Uterus (tissue), 3 donors: ENCODE measurements at regions not wholly inside any gene's neighbourhood (a gene's known extent, or its start where the extent isn't known, plus 50 kb on each side); places are given as distances from the start of the nearest gene placed in this dataset.

Experiments
- DNase-seq, 2 donors: peaks; one replicate each; pipeline ENCODE4 v3.0.0-alpha.2; 2019 to 2020
- H3K27ac ChIP-seq, 2 donors: fragments of 200-600 bp; sonication (generic); 1 replicate in 1 of 2; 2 replicates in 1 of 2; pipeline ENCODE4 v1.5.1; 2016 to 2018
- H3K27me3 ChIP-seq, 2 donors: fragments of 200-600 bp; sonication (generic); one replicate each; pipeline ENCODE4 v1.5.1; 2018 to 2019; ENCODE audit warnings: control low read depth in 1 of 2
- H3K36me3 ChIP-seq, 2 donors: fragments of 200-600 bp; sonication (generic); one replicate each; pipeline ENCODE4 v1.5.1; 2019; ENCODE audit warnings: control low read depth in 1 of 2
- H3K4me1 ChIP-seq, 2 donors: fragments of 200-600 bp; sonication (generic); one replicate each; pipeline ENCODE4 v1.5.1; 2018 to 2019; ENCODE audit warnings: control low read depth in 1 of 2
- H3K4me3 ChIP-seq, 2 donors: fragments of 200-600 bp; sonication (generic); 1 replicate in 1 of 2; 2 replicates in 1 of 2; pipeline ENCODE4 v1.5.1; 2018 to 2019; ENCODE audit warnings: mild to moderate bottlenecking in 1 of 2
- H3K9me3 ChIP-seq, 2 donors: fragments of 200-600 bp; sonication (generic); one replicate each; pipeline ENCODE4 v1.5.1; 2019; ENCODE audit warnings: control low read depth in 1 of 2
- CTCF ChIP-seq, 4 experiments: fragments of 200-600 bp in 2 of 4; fragments of 450-650 bp in 2 of 4; sonication (generic) in 2 of 4; IDR thresholded peaks; one replicate each; pipeline ENCODE4 v1.5.1; 2016 to 2019; ENCODE audit warnings: antibody characterized with exemption in 4 of 4, mild to moderate bottlenecking in 2 of 4, moderate library complexity in 1 of 4
- POLR2A ChIP-seq, 2 donors: fragments of 450-650 bp; IDR thresholded peaks; one replicate each; pipeline ENCODE4 v1.6.1; 2016; ENCODE audit warnings: antibody characterized with exemption in 2 of 2, mild to moderate bottlenecking in 1 of 2, moderate library complexity in 1 of 2
- intact Hi-C: fragments of 100-400 bp; cut with DNase I; formaldehyde crosslinking; loops from one replicate; pipeline ENCODE4 v1.15.1; 2023; ENCODE audit warnings: low total_unique reads
- donor health status: DM: yes; HTN: yes; CAD: no.

DNA sequence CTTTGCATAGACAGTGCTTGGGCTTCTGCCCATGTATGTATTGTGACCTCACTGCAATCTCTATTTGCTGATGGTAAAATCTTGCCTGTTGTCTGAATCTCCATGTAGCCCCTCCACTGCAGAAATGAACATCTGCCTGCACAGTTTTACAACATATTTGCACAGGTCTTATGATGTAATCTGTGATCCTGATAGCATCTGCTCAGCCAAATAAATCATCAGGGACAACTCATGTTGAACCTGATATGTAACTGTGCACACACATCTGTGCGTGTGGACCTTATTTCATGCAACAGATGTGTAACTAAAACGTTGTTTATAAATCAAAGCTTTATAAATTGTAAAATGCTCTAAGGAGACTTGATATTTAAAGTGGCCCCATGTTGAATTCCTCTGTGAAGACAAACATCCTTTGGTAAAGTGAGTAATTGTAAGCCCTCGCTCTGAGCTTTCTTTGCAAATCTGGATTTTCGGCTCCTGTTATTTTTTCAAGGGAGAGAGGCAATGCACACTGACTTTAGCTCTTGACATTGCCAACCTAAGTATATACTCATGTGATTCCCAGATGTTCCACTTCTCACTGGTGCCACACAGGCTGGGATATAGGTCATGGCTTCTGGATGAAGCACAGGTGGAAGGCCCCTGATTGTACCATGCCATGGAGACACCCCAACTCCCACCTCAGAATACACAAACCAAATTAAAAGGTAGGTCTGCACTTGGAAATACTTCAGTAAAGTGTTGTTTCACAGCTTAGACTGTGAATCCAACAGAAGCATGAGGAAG, 371.3 kb downstream of the GRIN2B start:
- H3K9me3 ChIP-seq, result no peaks in the 10 kb centered on the region
- no peaks in the 10 kb centered on the region for H3K27me3 ChIP-seq
- DNase-seq, result no peak
- TF ChIP-seq CTCF (IDR thresholded peaks at IDR 0.05), result no peak
- TF ChIP-seq POLR2A (IDR thresholded peaks at IDR 0.05), result no peak
- H3K36me3 ChIP-seq, result no peaks in the 10 kb centered on the region
- intact Hi-C loops, result no loop called here
- no peak overlapping the region for H3K27ac ChIP-seq
- no peaks in the 10 kb centered on the region for H3K4me1 ChIP-seq
- no peak overlapping the region for H3K4me3 ChIP-seq

GRCh38 chr12:13606290-13606689, 375.1 kb downstream of the GRIN2B start:
- no peak overlapping the region for H3K4me3 ChIP-seq
- TF ChIP-seq POLR2A (IDR thresholded peaks at IDR 0.05), result no peak
- no peak for TF ChIP-seq CTCF (IDR thresholded peaks at IDR 0.05)
- H3K36me3 ChIP-seq, result no peaks in the 10 kb centered on the region
- no peaks in the 10 kb centered on the region for H3K9me3 ChIP-seq
- no peak for DNase-seq
- intact Hi-C loops, result no loop called here
- H3K27ac ChIP-seq, result no peak overlapping the region
- no peaks in the 10 kb centered on the region for H3K27me3 ChIP-seq
- no peaks in the 10 kb centered on the region for H3K4me1 ChIP-seq

GRCh38 chr12:13603953-13604352, 377.4 kb downstream of the GRIN2B start:
- DNase-seq, result no peak
- H3K27me3 ChIP-seq, result no peaks in the 10 kb centered on the region
- H3K9me3 ChIP-seq, result no peaks in the 10 kb centered on the region
- no peak for TF ChIP-seq POLR2A (IDR thresholded peaks at IDR 0.05)
- TF ChIP-seq CTCF (IDR thresholded peaks at IDR 0.05), result no peak
- intact Hi-C loops, result no loop called here
- H3K27ac ChIP-seq, result no peak overlapping the region
- H3K36me3 ChIP-seq, result no peaks in the 10 kb centered on the region
- H3K4me3 ChIP-seq, result no peak overlapping the region
- no peaks in the 10 kb centered on the region for H3K4me1 ChIP-seq

GRCh38 chr12:13602172-13602571, 379.2 kb downstream of the GRIN2B start:
- intact Hi-C loops, result no loop called here
- Histone ChIP-seq H3K36me3 (no peaks in the 10 kb centered on the region), H3K27me3 (no peaks in the 10 kb centered on the region), H3K27ac (no peak overlapping the region), H3K4me1 (no peaks in the 10 kb centered on the region), H3K9me3 (no peaks in the 10 kb centered on the region), H3K4me3 (no peak overlapping the region)
- no peak for TF ChIP-seq CTCF (IDR thresholded peaks at IDR 0.05)
- no peak for TF ChIP-seq POLR2A (IDR thresholded peaks at IDR 0.05)
- no peak for DNase-seq

- DNase-seq, result no peak
- Histone ChIP-seq H3K36me3 (no peaks in the 10 kb centered on the region), H3K27ac (no peak overlapping the region), H3K4me3 (no peak overlapping the region), H3K4me1 (no peaks in the 10 kb centered on the region), H3K9me3 (no peaks in the 10 kb centered on the region), H3K27me3 (no peaks in the 10 kb centered on the region)
- no peak for TF ChIP-seq POLR2A (IDR thresholded peaks at IDR 0.05)
- no peak for TF ChIP-seq CTCF (IDR thresholded peaks at IDR 0.05)
- intact Hi-C loops, result no loop called here
Measured at GRCh38 chr12:13599176-13599575, 382.2 kb downstream of the GRIN2B start.
